K562 (cell line): ENCODE measurements at regions not wholly inside any gene's neighbourhood (a gene's known extent, or its start where the extent isn't known, plus 50 kb on each side); places are given as distances from the start of the nearest gene placed in this dataset.

ENCODE experiments used
- ATAC-seq: fragments of 200-7000 bp; cut with Tn5 transposase; 3 replicates; pipeline ENCODE4 v1.9.1; 2020; ENCODE audit warnings: moderate library complexity
- BruUV-seq: library from RNA; stranded (reverse); fragments of 400-500 nt; replicated peaks from 2 replicates; lab custom pipeline; 2021; lab: Mats Ljungman, UMichigan
- CTCF ChIA-PET: fragments of 300-600 bp; formaldehyde crosslinking; extraction: SDS; loops from one replicate; lab custom pipeline; 2021; ENCODE audit warnings: low intra/inter-chr PET ratio; lab: Yijun Ruan, JAX
- POLR2A ChIA-PET: fragments of 300-600, 350-650 bp; sonication (Branson Sonifier 250); formaldehyde crosslinking; extraction: SDS; loops from one replicate; lab custom pipeline; 2021; ENCODE audit warnings: antibody characterized with exemption, inconsistent platforms; lab: Yijun Ruan, JAX
- DNase-seq, 4 experiments: peaks; one replicate each; pipeline versions ENCODE4 v3.0.0 to v3.0.0-alpha.2; 2011 to 2018; ENCODE audit warnings: low spot score in 3 of 4, mixed read lengths in 3 of 4; ENCODE audit errors: extremely low read depth in 1 of 4
- FAIRE-seq: peaks from 2 replicates; lab custom pipeline; 2011; peaks lifted over from hg19 to GRCh38; lab: Jason Lieb, UNC
- H2AFZ ChIP-seq: 2 replicates; pipeline ENCODE4 v1.6.0; 2011; ENCODE audit warnings: low read depth, low read length, control low read depth, inconsistent platforms
- H3K27ac ChIP-seq: fragments of 200-600 bp; 3 replicates; pipeline ENCODE4 v1.8.0; 2011; ENCODE audit warnings: low read depth, mild to moderate bottlenecking, control low read depth, inconsistent platforms, low read length, moderate library complexity, mixed read lengths; ENCODE audit errors: extremely low read depth
- H3K27me3 ChIP-seq, 2 experiments: fragments of 300-600 bp in 1 of 2; 2 replicates in 1 of 2; 3 replicates in 1 of 2; pipeline versions ENCODE4 v1.6.0 to v1.8.0; 2011; ENCODE audit warnings: inconsistent platforms in 2 of 2, low read length in 2 of 2, mild to moderate bottlenecking in 1 of 2, mixed read lengths in 1 of 2, moderate library complexity in 1 of 2; ENCODE audit not compliant: control insufficient read depth in 2 of 2, insufficient read depth in 2 of 2
- H3K36me3 ChIP-seq: fragments of 300-600 bp; 3 replicates; pipeline ENCODE4 v1.8.0; 2011; ENCODE audit warnings: mild to moderate bottlenecking, low read length, inconsistent platforms; ENCODE audit not compliant: control insufficient read depth, insufficient read depth
- H3K4me1 ChIP-seq, 2 experiments: fragments of 200-600 bp in 1 of 2; replicated peaks in 1 of 2; 2 replicates in 1 of 2; 3 replicates in 1 of 2; pipeline versions ENCODE4 v1.5.1 to v1.8.0; 2011; ENCODE audit warnings: inconsistent platforms in 2 of 2, low read length in 2 of 2, mild to moderate bottlenecking in 1 of 2, mixed read lengths in 1 of 2, moderate library complexity in 1 of 2; ENCODE audit not compliant: control insufficient read depth in 2 of 2, insufficient read depth in 2 of 2
- H3K4me2 ChIP-seq: 2 replicates; pipeline ENCODE4 v1.6.1; 2011; ENCODE audit warnings: low read length, control low read depth, inconsistent platforms, mixed read lengths; ENCODE audit not compliant: insufficient read depth
- H3K4me3 ChIP-seq: fragments of 200-600 bp; sonication (generic), shearing (Covaris generic); 2 replicates; pipeline ENCODE4 v1.5.1; 2016; ENCODE audit warnings: control low read depth, inconsistent platforms
- H3K79me2 ChIP-seq: fragments of 200-600 bp; 3 replicates; pipeline ENCODE4 v1.8.0; 2011; ENCODE audit warnings: low read length, inconsistent platforms; ENCODE audit not compliant: control insufficient read depth, insufficient read depth
- H3K9ac ChIP-seq, 2 experiments: 2 replicates each; pipeline versions ENCODE4 v1.6.0 to v1.6.1; 2011; ENCODE audit warnings: low read depth in 2 of 2, low read length in 2 of 2, control low read depth in 1 of 2, inconsistent platforms in 1 of 2, mild to moderate bottlenecking in 1 of 2, mixed read lengths in 1 of 2; ENCODE audit not compliant: insufficient read depth in 1 of 2
- H3K9me1 ChIP-seq: one replicate; pipeline ENCODE4 v1.6.0; 2011; ENCODE audit warnings: inconsistent platforms, mild to moderate bottlenecking, low read length, moderate library complexity; ENCODE audit not compliant: control insufficient read depth, insufficient read depth
- H3K9me3 ChIP-seq: replicated peaks from 2 replicates; pipeline ENCODE4 v1.5.1; 2011; ENCODE audit warnings: low read depth, low read length, inconsistent platforms; ENCODE audit not compliant: control insufficient read depth, insufficient read depth
- H4K20me1 ChIP-seq: replicated peaks from 2 replicates; pipeline ENCODE4 v1.6.1; 2011; ENCODE audit warnings: low read length, inconsistent platforms, mixed read lengths; ENCODE audit not compliant: control insufficient read depth, insufficient read depth
- ARID4B ChIP-seq: sonication (generic); formaldehyde crosslinking; IDR thresholded peaks from 2 replicates; pipeline ENCODE4 v1.8.0; 2022; ENCODE audit warnings: mild to moderate bottlenecking, missing genetic modification reagents
- ILF3 ChIP-seq: fragments of 450-650 bp; IDR thresholded peaks from 2 replicates; pipeline ENCODE4 v1.6.1; 2018; ENCODE audit warnings: antibody characterized with exemption, mild to moderate bottlenecking, moderate library complexity, borderline replicate concordance
- WGBS: fragments of 100-300 bp; shearing (Covaris generic); methylation state at CpG from one replicate; pipeline ENCODE4 v1.1.6; 2016; ENCODE audit warnings: low coverage, mixed read lengths; ENCODE audit not compliant: insufficient coverage; ENCODE audit errors: missing lambda C conversion rate; 5-methylcytosine and 5-hydroxymethylcytosine counted together
- in situ Hi-C: fragments of 300-500 bp; cut with MboI; formaldehyde crosslinking; loops from 4 replicates; pipeline ENCODE4 v1.15.0; 2018; ENCODE audit warnings: inconsistent platforms, mixed read lengths
- intact Hi-C: fragments of 100-400 bp; cut with micrococcal nuclease; formaldehyde crosslinking; loops from 2 replicates; pipeline ENCODE4 v1.14.2; 2022

DNA sequence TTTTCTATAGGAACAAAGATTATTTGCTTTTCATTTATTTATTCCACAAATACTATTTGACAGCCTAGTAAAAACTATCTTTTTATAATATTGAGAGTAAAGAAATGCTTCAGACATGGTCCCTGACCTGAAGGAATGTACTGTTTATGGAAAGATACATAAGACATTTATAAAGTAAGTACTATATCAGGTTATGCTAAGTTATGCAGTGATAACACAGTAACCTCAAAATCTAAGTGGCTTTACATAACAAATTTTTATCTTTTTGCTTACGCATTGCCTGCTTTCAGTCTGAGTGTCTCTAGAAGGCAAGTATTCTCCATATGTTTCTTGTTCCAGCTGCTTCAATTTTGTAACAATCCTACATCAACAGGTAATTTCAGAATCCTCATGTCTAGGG, 694.0 kb downstream of the SQOR start:
- 13% methylated on average over 1 of the region's 1 CpG for WGBS
- Histone ChIP-seq H3K36me3 (no peaks in the 10 kb centered on the region), H3K9me3 (peaks cover 4% of the 10 kb centered on the region; the same call in 1 of the 2 replicates), H3K79me2 (no peaks in the 10 kb centered on the region), H2AFZ (no peak overlapping the region), H3K9ac (no peak overlapping the region), H3K4me3 (no peak overlapping the region), H3K4me2 (no peak overlapping the region), H3K4me1 (no peaks in the 10 kb centered on the region), H3K27ac (no peak overlapping the region), H4K20me1 (no peaks in the 10 kb centered on the region), H3K27me3 (no peaks in the 10 kb centered on the region), H3K9me1 (no peaks in the 10 kb centered on the region)
- TF ChIP-seq ILF3 (no peak), ARID4B (no peak)
- ATAC-seq = no peak
- in situ Hi-C loops = no loop called here
- no TSS peak for BruUV-seq
- no peak for DNase-seq
- no peak for FAIRE-seq
- intact Hi-C loops = no loop called here
- CTCF ChIA-PET = no interaction called here
- POLR2A ChIA-PET = no interaction called here
